SK-N-SH treated with all-trans-retinoic acid at 6 μM for 48 hours (cell line): ENCODE measurements at regions not wholly inside any gene's neighbourhood (a gene's known extent, or its start where the extent isn't known, plus 50 kb on each side); places are given as distances from the start of the nearest gene placed in this dataset.

Experiments used
- ATAC-seq: fragments of 200-7000 bp; cut with Tn5 transposase; 3 replicates; pipeline ENCODE4 v1.9.1; 2020; ENCODE audit warnings: mild to moderate bottlenecking, moderate library complexity
- ARNTL ChIP-seq: fragments of 450-650 bp; formaldehyde crosslinking; IDR thresholded peaks from 2 replicates; pipeline ENCODE4 v1.5.0; 2020; ENCODE audit warnings: low read depth, mild to moderate bottlenecking, moderate library complexity, borderline replicate concordance
- BACH2 ChIP-seq: fragments of 250-450 bp; sonication (Bioruptor Pico); IDR thresholded peaks from 2 replicates; pipeline ENCODE4 v1.9.0; 2021; ENCODE audit warnings: mild to moderate bottlenecking, borderline replicate concordance
- CREB5 ChIP-seq: fragments of 250-450 bp; sonication (Bioruptor Pico); IDR thresholded peaks from 2 replicates; pipeline ENCODE4 v1.5.1; 2020; ENCODE audit warnings: low read depth, mild to moderate bottlenecking, moderate library complexity
- CSDC2 ChIP-seq: fragments of 250-450 bp; sonication (Bioruptor Pico); IDR thresholded peaks from 2 replicates; pipeline ENCODE4 v1.5.0; 2020; ENCODE audit warnings: mild to moderate bottlenecking, moderate library complexity
- ESRRG ChIP-seq: fragments of 250-450 bp; sonication (Bioruptor Pico); IDR thresholded peaks from 2 replicates; pipeline ENCODE4 v1.6.1; 2021; ENCODE audit warnings: mild to moderate bottlenecking
- ISL1 ChIP-seq: fragments of 250-450 bp; sonication (Bioruptor Pico); IDR thresholded peaks from 2 replicates; pipeline ENCODE4 v2.1.2; 2022; ENCODE audit warnings: mild to moderate bottlenecking, moderate library complexity
- OSR1 ChIP-seq: fragments of 250-450 bp; sonication (Bioruptor Pico); IDR thresholded peaks from 2 replicates; pipeline ENCODE4 v1.8.0; 2022; ENCODE audit warnings: moderate library complexity, mild to moderate bottlenecking, inconsistent platforms
- PATZ1 ChIP-seq: fragments of 250-450 bp; sonication (Bioruptor Pico); IDR thresholded peaks from 2 replicates; pipeline ENCODE4 v1.8.0; 2020; ENCODE audit warnings: mild to moderate bottlenecking, moderate library complexity, borderline replicate concordance
- POU6F1 ChIP-seq: fragments of 250-450 bp; sonication (Bioruptor Pico); IDR thresholded peaks from 2 replicates; pipeline ENCODE4 v1.8.0; 2021; ENCODE audit warnings: low read depth, mild to moderate bottlenecking, moderate library complexity, borderline replicate concordance
- PPARA ChIP-seq: fragments of 250-450 bp; sonication (Bioruptor Pico); IDR thresholded peaks from 2 replicates; pipeline ENCODE4 v1.5.0; 2020; ENCODE audit warnings: mild to moderate bottlenecking, borderline replicate concordance
- RARB ChIP-seq: fragments of 250-450 bp; sonication (Bioruptor Pico); IDR thresholded peaks from 2 replicates; pipeline ENCODE4 v1.8.0; 2021; ENCODE audit warnings: mild to moderate bottlenecking, moderate library complexity
- SNAI2 ChIP-seq: fragments of 250-450 bp; sonication (Bioruptor Pico); IDR thresholded peaks from 2 replicates; pipeline ENCODE4 v1.5.0; 2020; ENCODE audit warnings: mild to moderate bottlenecking, moderate library complexity
- TCF4 ChIP-seq: fragments of 250-450 bp; sonication (Bioruptor Pico); IDR thresholded peaks from 2 replicates; pipeline ENCODE4 v1.8.0; 2021; ENCODE audit warnings: mild to moderate bottlenecking, moderate library complexity, borderline replicate concordance
- TOX ChIP-seq: fragments of 250-450 bp; sonication (Bioruptor Pico); IDR thresholded peaks from 2 replicates; pipeline ENCODE4 v1.8.0; 2021; ENCODE audit warnings: mild to moderate bottlenecking, moderate library complexity, borderline replicate concordance
- TSHZ2 ChIP-seq: fragments of 250-450 bp; sonication (Bioruptor Pico); IDR thresholded peaks from 2 replicates; pipeline ENCODE4 v1.5.0; 2020; ENCODE audit warnings: mild to moderate bottlenecking, moderate library complexity
- ZC3H10 ChIP-seq: fragments of 250-450 bp; sonication (Bioruptor Pico); IDR thresholded peaks from 2 replicates; pipeline ENCODE4 v1.5.1; 2021; ENCODE audit warnings: mild to moderate bottlenecking, moderate library complexity
- ZFP3 ChIP-seq: fragments of 250-450 bp; sonication (Bioruptor Pico); IDR thresholded peaks from 2 replicates; pipeline ENCODE4 v1.5.0; 2020; ENCODE audit warnings: mild to moderate bottlenecking, moderate library complexity
- ZFP30 ChIP-seq: fragments of 450-650 bp; formaldehyde crosslinking; IDR thresholded peaks from 2 replicates; pipeline ENCODE4 v1.5.0; 2022; ENCODE audit warnings: mild to moderate bottlenecking, moderate library complexity
- ZNF565 ChIP-seq: fragments of 450-650 bp; formaldehyde crosslinking; conservative IDR thresholded peaks from 2 replicates; pipeline ENCODE4 v1.5.0; 2020; ENCODE audit warnings: low read depth, mild to moderate bottlenecking, moderate library complexity
- ZNF70 ChIP-seq: fragments of 450-650 bp; formaldehyde crosslinking; IDR thresholded peaks from 2 replicates; pipeline ENCODE4 v1.5.0; 2020; ENCODE audit warnings: mild to moderate bottlenecking, moderate library complexity
- ZNF8 ChIP-seq: fragments of 450-650 bp; formaldehyde crosslinking; IDR thresholded peaks from 2 replicates; pipeline ENCODE4 v1.5.0; 2020; ENCODE audit warnings: mild to moderate bottlenecking, moderate library complexity

- TF ChIP-seq TCF4 (no peak), RARB (no peak), ESRRG (CRISPR knock-in tag) (no peak), SNAI2 (CRISPR knock-in tag) (no peak), TOX (CRISPR knock-in tag) (no peak), ZNF8 (CRISPR knock-in tag) (no peak), ISL1 (CRISPR knock-in tag) (no peak), ZC3H10 (CRISPR knock-in tag) (no peak), CSDC2 (CRISPR knock-in tag) (no peak), ZNF70 (no peak), PPARA (no peak), POU6F1 (CRISPR knock-in tag) (no peak), TSHZ2 (CRISPR knock-in tag) (no peak), ZFP3 (no peak)
- no peak for ATAC-seq
Measured at GRCh38 chr16:85506635-85506911, 106.5 kb upstream of the GSE1 start.

- ATAC-seq: no peak
- no peak for TF ChIP-seq ESRRG (CRISPR knock-in tag)
- TF ChIP-seq TOX (CRISPR knock-in tag): no peak
Measured at GRCh38 chr16:85507342-85507741, 105.8 kb upstream of the GSE1 start.

- no peak for TF ChIP-seq POU6F1 (CRISPR knock-in tag)
- TF ChIP-seq CSDC2 (CRISPR knock-in tag): no peak
- no peak for TF ChIP-seq TSHZ2 (CRISPR knock-in tag)
- TF ChIP-seq BACH2 (CRISPR knock-in tag): no peak
- no peak for TF ChIP-seq ZNF565
- TF ChIP-seq PATZ1 (CRISPR knock-in tag): no peak
- TF ChIP-seq ZFP30 (CRISPR knock-in tag): no peak
- no peak for TF ChIP-seq ZNF8 (CRISPR knock-in tag)
- no peak for TF ChIP-seq ZC3H10 (CRISPR knock-in tag)
- TF ChIP-seq CREB5 (CRISPR knock-in tag): no peak
- TF ChIP-seq OSR1 (CRISPR knock-in tag): no peak
- TF ChIP-seq ZFP3: no peak
- no peak for TF ChIP-seq ARNTL (CRISPR knock-in tag)
- no peak for TF ChIP-seq TCF4
- TF ChIP-seq SNAI2 (CRISPR knock-in tag): no peak
- no peak for TF ChIP-seq PPARA
- no peak for TF ChIP-seq ESRRG (CRISPR knock-in tag)
- TF ChIP-seq, all 23 proteins: peak for 0
- ATAC-seq: no peak
Measured at GRCh38 chr16:85508388-85508787, 104.7 kb upstream of the GSE1 start.
